Transverse colon (tissue), 3 donors: ENCODE measurements at regions not wholly inside any gene's neighbourhood (a gene's known extent, or its start where the extent isn't known, plus 50 kb on each side); places are given as distances from the start of the nearest gene placed in this dataset.

Experiments
- EP300 ChIP-seq: sonication (generic); formaldehyde crosslinking; IDR thresholded peaks from one replicate; pipeline ENCODE4 v1.6.1; 2017; ENCODE audit warnings: antibody characterized with exemption, low read depth
- TF ChIP-seq, protein P1 (sequence below), 5 experiments: fragments of 200-600 bp in 3 of 5; fragments of 450-650 bp in 2 of 5; sonication (generic) in 3 of 5; IDR thresholded peaks; 1 replicate in 2 of 5; 2 replicates in 3 of 5; pipeline ENCODE4 v1.5.1; 2016 to 2017; ENCODE audit warnings: antibody characterized with exemption in 5 of 5, inconsistent platforms in 3 of 5, mild to moderate bottlenecking in 2 of 5, moderate library complexity in 1 of 5

DNA sequence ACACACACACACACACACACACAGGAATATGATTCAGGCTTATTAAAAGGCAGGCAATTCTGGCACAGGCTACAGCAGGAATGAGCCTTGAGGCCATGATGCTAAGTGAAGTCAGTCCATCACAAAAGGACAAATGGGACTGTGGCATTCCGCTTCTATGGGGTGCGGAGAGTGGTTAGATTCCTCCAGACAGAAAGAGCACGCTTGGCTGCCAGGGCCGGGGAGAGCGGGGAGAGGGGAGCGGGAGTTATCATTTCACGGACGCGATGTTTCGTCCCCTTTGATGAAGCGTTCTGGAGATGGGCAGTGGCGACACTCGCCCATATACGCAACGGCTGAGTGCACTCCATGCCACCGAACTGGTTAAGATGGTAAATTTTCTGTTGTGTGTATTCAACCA, 58.5 kb upstream of the FAM174B start:
- TF ChIP-seq, protein P1, sequence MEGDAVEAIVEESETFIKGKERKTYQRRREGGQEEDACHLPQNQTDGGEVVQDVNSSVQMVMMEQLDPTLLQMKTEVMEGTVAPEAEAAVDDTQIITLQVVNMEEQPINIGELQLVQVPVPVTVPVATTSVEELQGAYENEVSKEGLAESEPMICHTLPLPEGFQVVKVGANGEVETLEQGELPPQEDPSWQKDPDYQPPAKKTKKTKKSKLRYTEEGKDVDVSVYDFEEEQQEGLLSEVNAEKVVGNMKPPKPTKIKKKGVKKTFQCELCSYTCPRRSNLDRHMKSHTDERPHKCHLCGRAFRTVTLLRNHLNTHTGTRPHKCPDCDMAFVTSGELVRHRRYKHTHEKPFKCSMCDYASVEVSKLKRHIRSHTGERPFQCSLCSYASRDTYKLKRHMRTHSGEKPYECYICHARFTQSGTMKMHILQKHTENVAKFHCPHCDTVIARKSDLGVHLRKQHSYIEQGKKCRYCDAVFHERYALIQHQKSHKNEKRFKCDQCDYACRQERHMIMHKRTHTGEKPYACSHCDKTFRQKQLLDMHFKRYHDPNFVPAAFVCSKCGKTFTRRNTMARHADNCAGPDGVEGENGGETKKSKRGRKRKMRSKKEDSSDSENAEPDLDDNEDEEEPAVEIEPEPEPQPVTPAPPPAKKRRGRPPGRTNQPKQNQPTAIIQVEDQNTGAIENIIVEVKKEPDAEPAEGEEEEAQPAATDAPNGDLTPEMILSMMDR (IDR thresholded peaks at IDR 0.05), result no peak
- no peak for TF ChIP-seq EP300
